Aorta (tissue), 5 donors: ENCODE measurements at regions not wholly inside any gene's neighbourhood (a gene's known extent, or its start where the extent isn't known, plus 50 kb on each side); places are given as distances from the start of the nearest gene placed in this dataset.

Experiments used
- ATAC-seq: fragments of 200-7000 bp; cut with Tn5 transposase; one replicate; pipeline ENCODE4 v1.9.1; 2022; ENCODE audit warnings: moderate library complexity; ENCODE audit not compliant: low FRiP score
- DNase-seq, 2 donors: peaks; one replicate each; pipeline ENCODE4 v3.0.0-alpha.2; 2020
- H3K27ac ChIP-seq, 2 donors: one replicate each; pipeline ENCODE4 v1.5.1; 2013; ENCODE audit warnings: low read length in 2 of 2, mild to moderate bottlenecking in 2 of 2, moderate library complexity in 2 of 2, control low read depth in 1 of 2, inconsistent platforms in 1 of 2, low read depth in 1 of 2
- H3K27me3 ChIP-seq, 2 donors: one replicate each; pipeline ENCODE4 v1.6.1; 2013; ENCODE audit warnings: control low read depth in 1 of 2, low read length in 1 of 2, mild to moderate bottlenecking in 1 of 2, moderate library complexity in 1 of 2; ENCODE audit not compliant: insufficient read depth in 2 of 2, control insufficient read depth in 1 of 2
- H3K36me3 ChIP-seq, 2 donors: one replicate each; pipeline ENCODE4 v1.6.1; 2013; ENCODE audit warnings: control low read depth in 1 of 2, low read length in 1 of 2, mild to moderate bottlenecking in 1 of 2; ENCODE audit not compliant: insufficient read depth in 2 of 2, control insufficient read depth in 1 of 2
- H3K4me1 ChIP-seq, 2 donors: one replicate each; pipeline ENCODE4 v1.6.1; 2013; ENCODE audit warnings: low read length in 2 of 2, control low read depth in 1 of 2, mild to moderate bottlenecking in 1 of 2, moderate library complexity in 1 of 2; ENCODE audit not compliant: insufficient read depth in 2 of 2, control insufficient read depth in 1 of 2
- H3K4me3 ChIP-seq, 2 donors: one replicate each; pipeline ENCODE4 v1.5.1; 2013; ENCODE audit warnings: low read length in 2 of 2, control low read depth in 1 of 2, mild to moderate bottlenecking in 1 of 2
- H3K9me3 ChIP-seq: one replicate; pipeline ENCODE4 v1.6.1; 2013; ENCODE audit warnings: mild to moderate bottlenecking, low read length; ENCODE audit not compliant: control insufficient read depth
- WGBS, 2 donors: extraction: QIAGEN DNeasy Blood & Tissue Kit; methylation state at CpG; one replicate each; pipeline ENCODE4 v1.1.7; 2013; 5-methylcytosine and 5-hydroxymethylcytosine counted together
- intact Hi-C, 2 donors: fragments of 100-400 bp; cut with DNase I; formaldehyde crosslinking; loops; one replicate each; pipeline versions ENCODE4 v1.14.2 to v1.15.0; 2022
- donor health status: healthy with polysubstance abuse.
- donor health status: Bipolar disorder and iron deficiency.
- donor health status: DM: no; HTN: no; CAD: no.
- donor health status: DM: no; HTN: no; CAD: no.
- donor health status: DM: yes; HTN: yes; CAD: no.

DNA sequence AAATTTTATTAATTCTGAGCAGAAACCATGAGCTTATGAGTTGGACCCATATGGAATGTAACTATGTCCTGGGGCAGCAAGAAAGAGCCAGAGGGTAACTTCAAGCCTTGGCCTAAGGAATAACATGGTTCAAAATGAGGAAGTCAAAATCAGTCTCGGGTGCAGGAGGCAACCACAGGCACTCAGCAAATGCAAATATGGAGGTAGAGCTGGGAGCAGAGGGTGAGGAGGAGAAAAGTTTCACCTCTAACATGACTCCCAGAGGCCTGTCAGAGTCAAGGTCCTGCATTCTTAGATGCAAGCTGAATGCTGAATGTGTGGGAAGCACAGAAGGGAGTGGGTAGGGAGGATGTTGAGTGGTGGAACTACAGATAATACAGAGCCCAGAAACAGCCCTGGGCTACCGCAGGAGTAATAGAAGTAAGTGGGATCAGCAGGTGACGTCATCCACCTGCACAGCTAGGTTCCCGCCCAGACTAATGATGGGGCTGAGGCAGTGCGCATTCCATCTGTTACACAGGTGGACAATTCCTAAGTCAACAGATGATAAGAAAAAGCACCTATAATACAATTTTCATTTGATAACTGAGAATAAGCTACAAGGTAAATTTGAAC, 279.8 kb upstream of the ARRDC4 start:
- no peak overlapping the region for H3K27ac ChIP-seq
- WGBS, 2 donors, result 85 to 87% methylated on average over 5 of the region's 5 CpGs
- no peaks in the 10 kb centered on the region for H3K36me3 ChIP-seq
- no peak overlapping the region for H3K4me3 ChIP-seq
- H3K9me3 ChIP-seq, result peaks cover 6% of the 10 kb centered on the region
- ATAC-seq, result no peak
- intact Hi-C loops, result no loop called here
- no peaks in the 10 kb centered on the region for H3K4me1 ChIP-seq
- DNase-seq, result no peak
- H3K27me3 ChIP-seq, result no peaks in the 10 kb centered on the region

DNA sequence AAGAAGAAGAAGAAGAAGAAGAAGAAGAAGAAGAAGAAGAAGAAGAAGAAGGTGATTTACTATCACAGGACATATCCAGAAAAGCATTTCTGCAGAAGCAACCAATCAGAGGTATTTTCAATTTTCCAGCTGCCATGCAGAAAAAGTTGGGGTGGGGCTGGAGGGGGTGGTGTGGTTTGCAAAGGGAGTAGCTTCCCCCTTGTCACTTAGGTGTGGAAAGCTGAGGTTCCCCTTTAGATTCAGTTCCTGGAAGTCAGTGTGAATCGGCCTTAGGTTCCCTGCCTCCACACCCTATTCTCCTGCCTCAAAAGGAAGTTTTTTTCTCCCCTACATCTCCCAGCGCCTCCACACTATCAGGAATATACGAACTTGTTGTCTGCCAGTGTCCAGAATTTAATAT, 276.7 kb upstream of the ARRDC4 start:
- ATAC-seq (no peak), DNase-seq (no peak)
- H3K4me3 ChIP-seq, result no peak overlapping the region
- H3K27me3 ChIP-seq, result no peaks in the 10 kb centered on the region
- intact Hi-C loops, result no loop called here
- H3K9me3 ChIP-seq, result peaks cover 4% of the 10 kb centered on the region
- H3K4me1 ChIP-seq, result no peaks in the 10 kb centered on the region
- H3K36me3 ChIP-seq, result no peaks in the 10 kb centered on the region
- no peak overlapping the region for H3K27ac ChIP-seq
- 66 to 72% methylated on average over 3 of the region's 3 CpGs for WGBS, 2 donors

DNA sequence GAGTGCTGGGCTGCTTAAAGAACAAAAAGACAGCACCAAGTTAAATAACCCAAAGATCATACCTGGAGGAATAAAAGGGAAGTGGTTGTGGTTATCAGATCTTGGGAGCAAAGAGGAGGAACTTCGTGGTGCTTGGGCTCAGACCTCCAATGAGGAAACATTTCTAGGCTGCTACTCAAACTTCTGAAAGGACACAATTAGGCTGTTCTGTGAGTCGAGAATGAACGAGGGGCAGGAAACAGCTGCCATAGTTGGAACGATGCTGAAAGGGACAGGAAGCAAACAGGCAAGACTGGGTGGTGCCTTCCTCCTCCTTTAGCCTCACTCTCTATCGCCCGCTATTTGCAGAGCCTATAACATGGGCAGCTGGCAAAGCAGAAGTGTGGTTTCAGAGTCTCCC, 276.3 kb upstream of the ARRDC4 start:
- Histone ChIP-seq H3K4me1 (no peaks in the 10 kb centered on the region), H3K9me3 (peaks cover 4% of the 10 kb centered on the region), H3K4me3 (no peak overlapping the region), H3K36me3 (no peaks in the 10 kb centered on the region), H3K27me3 (no peaks in the 10 kb centered on the region), H3K27ac (no peak overlapping the region)
- intact Hi-C loops, result no loop called here
- 57 to 66% methylated on average over 6 of the region's 6 CpGs for WGBS, 2 donors
- ATAC-seq (no peak), DNase-seq (no peak)

DNA sequence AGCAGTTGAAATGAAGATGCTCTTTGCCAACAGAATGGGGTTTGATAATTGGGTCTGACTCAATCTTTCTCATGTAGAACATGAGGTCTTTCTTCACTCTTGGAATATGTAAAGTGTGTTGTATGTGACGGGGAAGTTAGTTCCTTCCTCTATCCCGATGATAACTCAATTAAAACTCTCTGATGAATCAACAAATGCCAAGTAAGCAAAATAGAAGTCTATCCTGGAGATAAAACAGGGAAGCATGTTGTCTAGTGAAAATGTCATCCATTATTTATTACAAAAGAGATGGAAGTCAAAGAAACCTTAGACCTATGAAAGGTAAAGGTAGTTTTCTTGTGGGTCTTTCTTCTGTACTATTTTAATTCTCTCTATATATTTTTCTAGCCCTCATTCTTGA, 274.2 kb upstream of the ARRDC4 start:
- no peak overlapping the region for H3K4me3 ChIP-seq
- ATAC-seq (no peak), DNase-seq (no peak)
- H3K9me3 ChIP-seq, result peaks cover 1% of the 10 kb centered on the region
- H3K27me3 ChIP-seq, result no peaks in the 10 kb centered on the region
- intact Hi-C loops, result no loop called here
- 72 to 89% methylated on average over 2 of the region's 2 CpGs for WGBS, 2 donors
- no peaks in the 10 kb centered on the region for H3K36me3 ChIP-seq
- H3K27ac ChIP-seq, result no peak overlapping the region
- H3K4me1 ChIP-seq, result no peaks in the 10 kb centered on the region

DNA sequence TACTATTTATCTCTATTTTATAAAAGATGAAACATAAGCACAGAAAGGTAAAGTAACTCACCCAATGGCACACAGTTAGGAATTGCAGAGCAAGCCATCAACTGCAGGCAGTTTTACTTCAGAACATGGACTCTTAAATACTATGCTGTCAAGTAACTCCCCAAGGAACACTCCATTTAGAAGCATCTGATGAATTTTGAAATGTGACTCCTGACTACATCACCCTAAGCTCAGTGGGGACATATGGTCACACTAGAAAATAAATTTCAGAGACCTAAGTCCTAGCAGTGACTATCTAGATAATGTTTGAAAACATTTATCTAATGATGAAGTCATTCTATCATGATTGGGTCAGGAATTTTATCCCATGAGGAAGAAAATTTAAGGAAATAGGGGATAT, 272.8 kb upstream of the ARRDC4 start:
- Histone ChIP-seq H3K27me3 (no peaks in the 10 kb centered on the region), H3K27ac (no peak overlapping the region), H3K4me1 (no peaks in the 10 kb centered on the region), H3K36me3 (no peaks in the 10 kb centered on the region), H3K4me3 (no peak overlapping the region), H3K9me3 (peaks cover 1% of the 10 kb centered on the region)
- DNase-seq (no peak), ATAC-seq (no peak)
- intact Hi-C loops, result no loop called here

DNA sequence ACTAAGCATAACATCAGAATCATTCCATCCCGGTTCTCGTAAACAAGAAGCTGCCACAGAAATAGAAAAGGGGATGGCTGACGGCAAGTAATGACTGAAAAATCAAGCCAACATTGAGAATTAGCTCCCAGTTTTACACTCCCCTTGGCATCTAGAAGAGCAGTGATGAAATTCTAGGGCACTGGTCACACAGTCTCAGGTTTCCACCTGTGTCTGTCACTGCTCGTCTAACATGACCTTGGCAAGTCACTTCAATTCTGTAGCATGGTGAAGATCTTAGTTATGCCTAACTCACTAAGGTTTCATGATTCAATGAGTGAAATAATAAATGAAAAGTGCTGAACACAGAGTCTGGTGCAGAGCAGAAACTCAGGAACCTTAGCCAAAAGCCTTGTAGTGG, 272.3 kb upstream of the ARRDC4 start:
- H3K36me3 ChIP-seq, result no peaks in the 10 kb centered on the region
- H3K4me3 ChIP-seq, result no peak overlapping the region
- no peak overlapping the region for H3K27ac ChIP-seq
- no peaks in the 10 kb centered on the region for H3K4me1 ChIP-seq
- ATAC-seq (no peak), DNase-seq (no peak)
- H3K9me3 ChIP-seq, result peaks cover 1% of the 10 kb centered on the region
- 59 to 71% methylated on average over 4 of the region's 4 CpGs for WGBS, 2 donors
- intact Hi-C loops, result no loop called here
- H3K27me3 ChIP-seq, result no peaks in the 10 kb centered on the region

DNA sequence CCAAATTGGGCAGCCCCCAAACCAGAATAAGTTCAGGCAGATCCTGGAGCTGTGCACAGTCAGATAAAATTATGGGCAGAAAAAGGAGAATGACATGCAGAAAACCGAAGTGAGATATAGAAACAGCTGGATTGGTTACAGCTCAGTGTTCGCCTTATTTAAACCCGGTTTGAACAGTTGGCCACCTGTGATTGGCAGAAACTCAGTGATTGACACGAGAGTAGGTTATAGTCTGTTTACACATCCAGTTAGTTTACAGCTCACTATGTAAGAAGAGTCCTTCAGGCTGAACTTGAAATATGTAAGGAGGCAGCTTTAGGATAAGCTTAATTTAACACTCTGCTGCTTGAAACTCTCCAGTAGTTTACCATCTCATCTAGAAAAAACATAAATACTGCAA, 271.6 kb upstream of the ARRDC4 start:
- no peaks in the 10 kb centered on the region for H3K27me3 ChIP-seq
- intact Hi-C loops, result no loop called here
- 67 to 68% methylated on average over 4 of the region's 4 CpGs for WGBS, 2 donors
- peaks cover 1% of the 10 kb centered on the region for H3K9me3 ChIP-seq
- no peak overlapping the region for H3K4me3 ChIP-seq
- no peaks in the 10 kb centered on the region for H3K36me3 ChIP-seq
- no peak overlapping the region for H3K27ac ChIP-seq
- ATAC-seq (no peak), DNase-seq (no peak)
- no peaks in the 10 kb centered on the region for H3K4me1 ChIP-seq

DNA sequence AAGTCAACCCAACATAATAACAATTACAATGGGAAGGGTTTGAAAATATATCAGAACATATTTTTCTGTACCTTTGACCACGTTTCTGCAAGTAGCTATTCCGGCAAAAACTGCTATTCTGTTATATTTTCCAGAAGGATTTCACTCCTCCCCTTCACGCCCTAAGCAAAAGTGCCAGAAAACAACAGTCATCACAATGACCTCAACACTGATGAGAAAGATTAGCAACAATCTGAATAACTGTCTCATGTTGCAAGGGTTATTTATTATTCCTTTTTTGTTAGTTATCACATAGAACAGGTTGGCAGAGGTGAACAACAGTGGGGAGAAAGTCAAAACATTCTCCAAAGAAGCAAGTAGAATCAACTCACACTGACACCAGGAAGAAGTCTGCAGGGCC, 269.4 kb upstream of the ARRDC4 start:
- H3K27ac ChIP-seq, result no peak overlapping the region
- intact Hi-C loops, result no loop called here
- no peak for ATAC-seq
- H3K4me3 ChIP-seq, result no peak overlapping the region
- no peaks in the 10 kb centered on the region for H3K27me3 ChIP-seq
- 63 to 64% methylated on average over 3 of the region's 3 CpGs for WGBS, 2 donors
- no peaks in the 10 kb centered on the region for H3K4me1 ChIP-seq
- H3K9me3 ChIP-seq, result no peaks in the 10 kb centered on the region
- DNase-seq, result no peak
- H3K36me3 ChIP-seq, result no peaks in the 10 kb centered on the region

DNA sequence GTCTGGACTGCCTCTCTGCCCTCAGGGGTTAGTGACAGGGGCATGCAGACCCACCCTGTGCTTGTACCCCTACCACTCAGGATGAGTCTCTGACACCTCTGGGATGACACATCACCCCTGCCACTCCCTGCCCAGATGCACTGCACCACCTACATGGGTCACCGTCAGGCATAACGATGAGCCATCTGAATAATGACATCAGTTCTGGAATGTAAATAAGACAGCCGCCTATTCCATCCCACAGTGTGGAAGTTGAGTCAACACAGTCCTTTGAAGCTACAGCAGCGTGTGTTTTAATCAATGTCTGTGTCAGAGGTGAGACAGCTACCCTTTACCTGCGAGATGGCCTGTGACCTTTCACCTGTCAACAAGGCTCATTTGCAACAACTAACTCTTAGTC, 268.7 kb upstream of the ARRDC4 start:
- 69% methylated on average over 5 of the region's 5 CpGs for WGBS, 2 donors
- no peaks in the 10 kb centered on the region for H3K9me3 ChIP-seq
- H3K36me3 ChIP-seq, result no peaks in the 10 kb centered on the region
- ATAC-seq (no peak), DNase-seq (no peak)
- H3K27ac ChIP-seq, result no peak overlapping the region
- intact Hi-C loops, result no loop called here
- H3K4me3 ChIP-seq, result no peak overlapping the region
- H3K27me3 ChIP-seq, result no peaks in the 10 kb centered on the region
- no peaks in the 10 kb centered on the region for H3K4me1 ChIP-seq
